GM18858 (cell line): ENCODE measurements at regions not wholly inside any gene's neighbourhood (a gene's known extent, or its start where the extent isn't known, plus 50 kb on each side); places are given as distances from the start of the nearest gene placed in this dataset.

Experiments
- ATAC-seq: cut with Tn5 transposase; IDR thresholded peaks from one replicate; pipeline ENCODE4 v1.9.1; 2021; ENCODE audit not compliant: unreplicated experiment

DNA sequence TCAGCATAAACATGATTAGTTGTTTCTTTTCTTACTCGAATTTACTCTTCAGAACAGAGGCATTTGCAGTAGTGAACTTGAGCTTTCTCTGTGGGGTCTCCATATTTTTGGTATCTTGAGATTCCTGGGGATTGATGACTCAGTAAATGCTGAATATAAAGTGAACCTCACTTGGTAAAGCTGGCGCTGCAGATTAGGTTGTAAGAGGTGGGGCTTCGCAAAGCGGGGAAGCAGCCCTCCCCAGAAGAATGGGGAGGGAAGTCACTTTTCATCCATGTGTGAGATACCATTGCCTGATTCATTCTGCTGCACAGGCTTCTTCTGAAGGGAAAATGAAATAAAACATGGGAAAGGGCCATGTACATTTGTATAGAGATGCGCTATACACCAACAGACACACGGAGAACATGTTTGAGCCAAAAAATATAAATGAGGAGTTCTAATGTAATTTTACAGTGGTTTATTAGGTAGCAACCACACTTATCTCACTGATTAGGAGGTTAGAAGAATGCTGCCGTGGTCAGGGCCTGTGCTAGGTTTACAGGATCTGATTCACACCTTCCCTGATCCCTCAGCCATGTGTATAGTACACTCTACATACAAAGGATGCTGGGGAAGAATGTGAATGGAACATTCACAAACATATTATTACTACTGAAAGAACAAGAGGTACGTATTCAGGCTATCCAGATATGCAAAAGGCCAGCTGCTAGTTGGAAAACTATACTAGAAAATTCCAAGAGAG is 63.5 kb downstream of the DNTTIP2 start:
- no peak for ATAC-seq

- no peak for ATAC-seq
Observed at GRCh38 chr1:93814795-93815340, 64.1 kb downstream of the DNTTIP2 start.

- ATAC-seq = peak; percentile 80
Observed at GRCh38 chr1:93814059-93814794, 64.8 kb downstream of the DNTTIP2 start.

GRCh38 chr1:93813076-93813475 is 65.9 kb downstream of the DNTTIP2 start:
- ATAC-seq = no peak

- no peak for ATAC-seq
Observed at GRCh38 chr1:93811326-93812065, 67.5 kb downstream of the DNTTIP2 start.

DNA sequence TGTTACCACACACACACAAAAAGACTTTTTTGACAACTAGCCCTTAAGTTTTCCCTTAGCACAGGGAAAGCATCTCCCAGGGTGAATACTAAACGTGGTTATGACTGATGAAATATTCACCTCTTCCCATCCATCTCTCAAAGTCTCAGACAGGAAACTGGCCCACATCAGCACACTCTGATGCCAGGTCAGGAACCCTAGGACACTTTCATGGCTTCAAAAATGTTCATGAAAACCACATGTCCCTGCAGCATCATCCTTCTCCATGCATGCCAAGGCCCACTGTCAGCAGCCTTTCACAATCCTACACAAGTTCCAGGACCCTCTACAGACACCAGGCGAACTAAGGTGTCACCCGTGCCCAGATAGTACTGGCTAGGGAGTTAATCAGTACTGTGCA is 68.7 kb downstream of the DNTTIP2 start:
- ATAC-seq = no peak

DNA sequence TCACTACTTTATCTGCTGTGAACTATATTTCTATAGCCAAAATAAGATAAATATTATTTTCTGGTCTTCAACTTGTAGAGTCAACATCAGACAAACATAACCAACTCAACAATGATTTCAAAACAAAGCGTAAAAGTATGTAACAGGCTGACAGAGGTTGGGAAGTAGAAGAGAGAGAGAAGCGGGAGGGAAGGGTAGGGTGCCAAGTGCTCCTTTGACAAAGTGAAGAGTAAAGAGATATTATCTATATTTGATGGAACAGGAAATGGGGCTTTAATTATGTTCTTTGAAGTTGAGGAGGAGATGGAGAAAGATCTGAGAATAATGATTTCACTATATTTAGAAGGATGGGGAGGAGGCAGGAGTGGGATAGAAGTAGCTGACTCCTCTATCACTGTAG is 70.1 kb downstream of the DNTTIP2 start:
- ATAC-seq = no peak

- ATAC-seq = no peak
Observed at GRCh38 chr1:93807311-93807930, 71.6 kb downstream of the DNTTIP2 start.

DNA sequence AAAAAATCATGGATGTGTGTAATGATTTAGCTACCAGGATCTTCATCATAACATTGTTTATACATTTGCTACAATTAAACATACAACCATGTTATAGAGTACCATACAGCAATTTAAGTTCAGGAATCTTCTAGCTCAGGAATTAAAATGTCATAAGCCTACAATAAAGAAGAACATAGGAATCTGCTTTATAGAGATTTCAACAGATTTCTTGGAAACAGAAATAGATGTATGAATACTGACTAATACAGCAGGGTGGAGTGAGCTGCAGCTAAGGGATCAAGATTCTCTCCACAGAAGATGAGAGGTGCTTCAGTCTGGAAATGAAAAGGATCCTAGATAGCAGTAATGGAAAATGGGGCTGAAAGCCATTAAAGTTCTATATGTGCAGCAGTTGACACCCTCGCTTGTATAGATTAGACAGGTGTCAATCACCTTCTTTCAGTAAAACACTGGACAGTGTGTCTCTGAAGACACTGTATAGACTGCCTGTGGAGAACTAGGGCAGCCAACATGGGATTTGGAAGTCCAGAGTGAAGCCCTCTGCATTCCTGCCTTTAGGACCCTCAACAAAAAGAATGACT is 73.9 kb downstream of the DNTTIP2 start:
- ATAC-seq = no peak

DNA sequence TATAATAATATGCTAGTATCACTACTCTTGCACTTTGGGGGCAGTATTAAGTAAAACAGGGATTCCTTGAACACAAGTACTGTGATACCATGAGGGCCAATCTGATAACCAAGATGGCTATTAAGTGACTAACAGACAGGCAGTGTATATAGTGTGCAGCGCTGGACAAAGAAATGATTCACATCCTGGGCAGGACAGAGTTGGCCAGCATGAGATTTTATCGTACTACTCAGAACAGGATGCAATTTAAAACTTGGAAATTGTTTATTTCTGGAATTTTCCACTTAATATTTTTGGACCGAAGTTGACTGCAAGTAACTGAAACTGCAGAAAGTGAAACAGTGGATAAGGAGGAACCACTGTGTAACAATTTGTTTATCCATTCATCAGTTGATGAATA is 74.6 kb downstream of the DNTTIP2 start:
- no peak for ATAC-seq

- ATAC-seq = no peak
Observed at GRCh38 chr1:93801471-93801870, 77.5 kb downstream of the DNTTIP2 start.

- ATAC-seq = no peak
Observed at GRCh38 chr1:93800856-93801255, 78.2 kb downstream of the DNTTIP2 start.

GRCh38 chr1:93798291-93798690 is 80.7 kb downstream of the DNTTIP2 start:
- no peak for ATAC-seq

DNA sequence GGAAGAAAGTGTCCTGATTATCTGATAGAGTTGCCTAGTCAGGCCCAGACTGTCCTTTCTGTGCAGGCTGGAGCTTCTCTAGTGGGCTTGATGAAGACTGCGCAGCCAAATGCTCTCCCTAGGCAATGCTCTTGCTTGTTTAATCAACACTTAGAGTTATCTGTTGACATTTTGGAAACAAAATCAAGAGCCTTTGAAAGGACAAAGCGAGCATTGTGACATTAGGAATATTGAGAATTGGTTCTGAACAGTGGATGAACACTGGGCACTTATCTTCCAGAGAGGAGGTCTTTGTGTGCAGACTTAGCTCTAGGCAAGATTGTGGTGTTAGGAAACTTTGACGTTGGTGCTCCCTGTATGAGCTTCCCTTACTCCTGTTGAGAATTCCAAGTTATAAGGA is 94.5 kb downstream of the DNTTIP2 start:
- ATAC-seq = no peak

DNA sequence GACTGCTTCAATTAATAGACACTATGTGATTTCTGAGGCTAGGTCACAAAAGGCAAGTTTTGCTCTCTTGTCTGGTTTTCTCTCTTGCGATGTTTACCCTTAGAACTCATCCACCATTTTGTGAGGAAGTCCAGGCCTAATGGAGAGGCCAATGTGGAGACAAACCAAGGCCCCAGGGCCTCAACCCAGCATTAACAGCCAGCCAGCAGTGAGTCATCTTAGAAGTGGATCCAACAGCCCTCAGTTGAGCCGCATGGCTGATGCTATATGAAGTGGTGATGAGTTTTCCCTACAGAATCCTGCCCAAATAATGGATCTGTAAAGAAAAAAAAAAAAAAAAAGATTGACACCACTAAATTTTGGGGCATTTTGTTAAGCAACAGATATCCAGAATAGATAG is 95.1 kb downstream of the DNTTIP2 start:
- no peak for ATAC-seq

DNA sequence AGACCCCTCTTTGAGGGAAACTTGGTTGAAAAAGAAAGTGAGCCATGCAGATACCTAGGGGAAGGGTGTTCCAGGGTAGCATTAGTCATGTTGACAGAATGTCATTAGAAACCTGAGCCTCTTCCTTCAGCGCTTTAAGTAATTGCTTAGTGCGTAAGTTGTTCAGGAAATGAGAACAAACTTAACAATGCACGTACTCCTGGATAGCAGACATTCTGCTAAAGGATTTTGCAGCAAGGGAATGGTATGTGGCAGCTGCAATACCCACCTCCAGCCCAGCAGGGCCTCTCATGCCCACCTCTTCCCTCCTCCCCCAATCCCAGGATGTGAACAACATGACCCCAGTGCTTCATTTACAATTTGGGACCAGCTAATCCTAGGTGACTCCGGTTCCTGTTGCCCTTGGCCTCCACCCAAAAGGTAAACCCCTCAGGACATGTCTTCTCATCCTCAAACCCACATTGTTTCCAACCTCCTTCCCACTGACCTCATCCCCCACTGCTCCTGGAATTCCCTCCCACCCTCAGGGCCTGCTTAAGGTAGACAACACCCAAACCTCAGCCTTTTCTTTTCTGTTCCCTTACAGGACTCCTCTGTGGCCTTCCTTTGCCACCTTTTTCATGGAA is 98.0 kb upstream of the BCAR3 start:
- no peak for ATAC-seq

GRCh38 chr1:93778457-93778856 is 96.8 kb upstream of the BCAR3 start:
- no peak for ATAC-seq

GRCh38 chr1:93777255-93777654 is 95.6 kb upstream of the BCAR3 start:
- no peak for ATAC-seq

DNA sequence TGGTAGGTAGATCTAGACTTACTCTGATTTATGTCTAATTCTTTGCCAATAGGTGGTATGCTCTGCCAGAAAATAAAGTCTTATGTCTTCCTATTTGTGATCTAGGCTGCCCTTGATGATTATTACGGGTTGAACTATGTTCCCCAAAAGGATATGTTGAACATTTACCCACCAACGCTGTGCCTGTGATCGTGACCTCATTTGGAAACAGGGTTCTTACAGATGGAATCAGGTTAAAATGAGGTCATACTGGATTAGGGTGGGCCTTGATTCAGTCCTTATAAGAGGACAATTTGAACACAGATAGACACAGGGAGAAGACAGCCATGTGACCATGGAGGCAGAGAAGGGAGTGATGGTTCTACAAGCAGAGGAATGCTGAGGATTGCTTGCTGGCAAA is 95.1 kb upstream of the BCAR3 start:
- ATAC-seq = no peak

DNA sequence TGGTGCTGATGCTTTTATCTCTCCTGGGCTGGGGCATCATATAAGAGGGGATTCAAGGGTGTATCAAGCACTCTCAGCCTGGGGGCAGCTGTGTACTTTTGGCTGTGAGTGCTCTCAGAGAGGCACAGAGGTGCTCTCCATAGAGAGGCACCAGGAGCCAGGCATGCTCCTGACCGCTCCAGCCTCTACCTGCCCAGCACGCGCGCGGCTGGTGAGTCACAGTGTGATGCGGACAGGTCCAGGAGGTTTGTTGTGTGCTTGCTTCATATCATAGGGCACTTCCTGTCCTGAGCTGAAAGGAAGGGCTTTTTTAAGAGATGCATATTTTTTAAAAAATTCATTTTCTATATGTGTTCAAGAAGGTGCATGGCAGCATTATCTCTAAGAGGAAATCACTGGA is 93.6 kb upstream of the BCAR3 start:
- no peak for ATAC-seq
